NCI-H1105 treated with DMSO at 0.1 percent for 48 hours (cell line): ENCODE measurements at regions not wholly inside any gene's neighbourhood (a gene's known extent, or its start where the extent isn't known, plus 50 kb on each side); places are given as distances from the start of the nearest gene placed in this dataset.

Source experiments
- DNase-seq: peaks from one replicate; lab custom pipeline; 2025; lab: John Stamatoyannopoulos, UW

DNA sequence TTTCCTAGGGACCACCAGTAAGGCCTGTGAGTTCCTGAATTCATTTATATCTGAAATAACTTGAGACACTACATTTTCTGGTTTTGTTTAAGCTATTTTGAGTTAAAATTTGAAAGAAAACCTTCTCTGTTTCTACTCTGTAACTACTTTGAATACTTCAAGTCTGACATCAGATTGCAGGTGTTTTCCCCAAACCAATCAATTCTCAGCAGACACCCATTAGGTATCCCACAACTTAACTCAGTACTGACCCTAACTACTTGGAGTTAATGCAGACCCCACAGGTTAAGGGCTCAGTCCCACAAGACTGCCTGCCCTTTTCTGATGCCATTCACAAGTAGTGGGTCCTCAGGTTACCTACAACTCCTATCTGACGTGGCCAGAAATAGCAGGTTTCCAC, 1100.0 kb upstream of the SLIT2 start:
- DNase-seq: no peak

DNA sequence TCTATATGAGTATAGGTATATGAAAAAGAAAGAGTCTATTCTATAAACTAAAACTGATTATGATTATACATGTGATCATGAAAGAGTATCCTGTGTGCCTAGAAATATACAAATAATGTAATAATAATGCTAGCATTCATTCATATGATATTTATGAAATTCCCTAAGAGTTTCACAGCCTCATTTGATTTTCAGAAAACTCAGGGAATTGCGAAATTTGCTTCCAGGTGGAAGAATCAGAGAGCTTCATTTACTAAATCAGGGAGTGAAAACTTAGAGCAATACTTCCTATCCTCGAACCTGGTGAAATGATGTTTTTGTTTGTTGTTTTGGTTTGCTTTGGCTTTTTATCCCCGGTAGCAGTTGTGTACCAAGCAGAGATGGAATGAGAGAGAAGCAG, 1105.7 kb upstream of the SLIT2 start:
- DNase-seq: no peak

DNA sequence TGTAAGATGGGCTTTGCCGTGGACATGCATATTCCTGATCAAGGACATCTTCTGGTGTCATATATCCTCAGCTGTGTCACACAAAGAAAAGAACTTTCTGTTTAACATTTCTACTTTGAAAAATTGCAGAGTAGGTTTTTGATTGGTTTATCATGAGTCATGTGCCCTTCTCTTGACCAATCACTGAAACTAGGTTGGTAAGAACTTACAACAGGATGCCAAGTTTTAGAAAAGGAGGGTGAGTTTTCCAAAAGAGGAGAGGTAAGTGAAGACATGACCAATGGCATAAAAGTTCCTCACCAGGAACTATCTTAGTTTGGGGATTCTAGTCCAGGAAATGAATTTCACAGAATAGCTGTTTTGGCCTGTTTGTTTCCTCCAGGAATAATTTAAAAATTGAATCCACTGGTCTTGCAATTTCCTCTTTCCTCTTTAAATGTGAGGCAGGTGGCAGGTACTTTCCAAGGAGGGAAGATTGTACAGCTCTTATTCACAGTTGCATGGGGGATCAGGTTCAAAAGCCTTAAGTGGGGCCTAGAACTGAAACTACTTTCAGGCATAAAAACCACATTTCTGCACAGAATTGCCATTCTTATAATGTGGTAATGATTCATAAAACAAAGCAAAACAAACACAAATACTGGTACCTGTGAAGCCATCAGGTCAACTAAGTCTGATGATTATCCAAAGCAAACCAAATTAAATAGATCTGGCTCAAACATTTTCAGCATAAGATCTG, 1114.5 kb upstream of the LCORL start:
- DNase-seq: no peak

DNA sequence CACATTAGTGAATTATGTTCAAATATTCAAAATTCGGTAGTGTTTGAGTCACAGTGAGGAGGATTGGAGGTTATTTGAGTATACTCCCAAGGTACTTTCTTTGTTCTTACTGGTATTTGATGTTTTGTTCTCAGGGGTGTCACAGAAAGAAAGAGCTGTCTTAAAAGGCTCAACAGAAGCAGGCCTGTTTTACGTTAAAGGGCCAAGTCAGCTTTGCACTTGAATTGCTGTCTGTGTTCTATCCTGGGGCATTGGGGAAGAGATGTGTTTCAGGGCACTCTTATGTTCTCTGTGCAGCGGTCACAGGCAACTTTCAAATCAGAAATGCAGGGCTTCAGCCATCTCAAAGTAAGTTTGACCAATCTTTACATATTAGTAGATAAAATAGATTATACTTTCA, 1113.1 kb upstream of the LCORL start:
- DNase-seq: no peak

DNA sequence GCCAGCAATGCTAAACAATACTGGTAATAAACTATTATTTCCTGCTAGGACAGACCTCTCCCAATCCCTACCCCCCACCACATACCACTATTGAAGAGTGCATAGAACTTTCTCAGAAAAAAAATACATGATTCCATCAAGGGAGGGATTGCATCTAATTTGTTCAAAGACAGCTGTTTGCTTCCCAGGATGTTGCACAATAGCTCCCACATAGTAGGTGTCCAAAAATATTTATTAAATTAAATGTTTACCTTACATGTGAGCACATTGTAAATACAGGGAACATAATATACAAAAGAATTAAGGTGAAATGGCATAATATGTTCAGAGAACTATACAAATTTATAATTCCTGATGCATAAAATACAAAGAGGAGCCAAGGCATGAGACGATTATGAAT, 1111.8 kb upstream of the LCORL start:
- no peak for DNase-seq

DNA sequence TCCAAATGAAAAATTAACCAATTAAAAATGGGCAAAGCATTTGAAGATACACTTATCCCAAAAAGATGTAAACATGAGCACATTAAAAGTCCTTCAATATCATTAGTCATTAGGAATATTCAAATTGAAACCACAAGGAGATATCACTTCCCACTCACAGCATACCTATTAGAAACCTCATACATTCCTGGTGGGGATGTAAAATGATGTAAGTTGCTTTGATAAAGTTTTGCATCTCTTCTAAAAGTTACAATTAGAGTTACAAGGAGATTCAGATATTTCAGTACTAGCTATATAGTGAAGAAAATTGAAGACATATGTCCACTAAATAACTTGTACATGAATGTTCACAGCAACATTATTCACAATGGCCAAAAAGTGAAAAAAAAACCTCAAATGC, 1109.3 kb upstream of the LCORL start:
- no peak for DNase-seq

DNA sequence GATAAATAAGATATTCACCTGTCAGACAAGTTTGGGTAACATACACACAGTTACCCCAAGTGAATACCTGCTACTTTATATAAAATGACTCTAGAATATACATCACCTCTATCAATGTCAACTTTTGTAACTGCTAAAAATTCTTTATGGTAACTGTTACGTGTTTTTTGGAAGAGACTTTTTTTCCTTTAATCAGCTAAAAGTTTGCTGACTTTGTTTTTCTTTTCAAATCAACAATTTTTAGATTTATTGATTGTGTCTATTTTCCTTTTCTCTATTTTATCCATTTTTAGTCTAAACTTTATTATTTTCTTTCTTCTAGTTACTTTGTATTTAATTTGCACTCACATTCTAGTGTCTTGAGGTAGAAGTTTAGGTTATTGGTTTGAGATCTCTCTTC, 1106.6 kb upstream of the LCORL start:
- no peak for DNase-seq

DNA sequence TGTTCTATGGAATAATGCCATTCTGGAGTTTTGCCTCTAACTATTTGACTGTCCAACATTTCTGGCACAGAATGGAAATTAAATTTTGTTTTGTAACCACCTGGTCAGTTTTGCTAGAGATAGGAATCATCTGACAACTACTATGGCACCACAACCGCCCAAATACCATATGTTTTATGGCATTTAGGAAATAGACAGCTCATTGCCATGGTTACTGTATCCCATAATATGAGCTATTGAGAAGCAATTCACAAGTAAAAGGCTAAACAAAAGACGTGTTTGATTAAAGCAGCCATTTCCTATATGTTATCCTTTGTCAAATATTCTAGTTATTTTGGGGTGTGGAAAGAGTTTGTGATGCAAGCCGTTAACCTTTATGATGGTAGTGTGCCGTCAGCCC, 1105.3 kb upstream of the LCORL start:
- DNase-seq: no peak

DNA sequence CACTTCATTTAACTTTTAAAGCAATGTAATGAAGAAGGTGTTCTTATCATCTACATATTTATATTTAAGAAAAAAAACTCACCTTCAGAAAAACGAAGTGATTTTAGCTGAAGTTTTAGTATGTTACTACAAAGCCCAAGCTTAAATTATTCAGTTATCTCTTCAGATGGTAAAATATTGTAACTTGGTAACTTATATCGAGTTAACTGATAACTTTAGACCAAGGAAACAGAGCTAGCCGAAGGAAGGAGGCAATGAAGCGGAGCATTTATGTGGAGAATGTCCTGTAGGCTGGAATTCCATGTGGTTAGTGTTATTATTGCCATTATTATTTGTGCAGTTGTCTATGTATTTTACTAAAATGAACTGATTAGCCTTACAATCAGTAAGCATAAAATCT, 1102.1 kb upstream of the LCORL start:
- no peak for DNase-seq

DNA sequence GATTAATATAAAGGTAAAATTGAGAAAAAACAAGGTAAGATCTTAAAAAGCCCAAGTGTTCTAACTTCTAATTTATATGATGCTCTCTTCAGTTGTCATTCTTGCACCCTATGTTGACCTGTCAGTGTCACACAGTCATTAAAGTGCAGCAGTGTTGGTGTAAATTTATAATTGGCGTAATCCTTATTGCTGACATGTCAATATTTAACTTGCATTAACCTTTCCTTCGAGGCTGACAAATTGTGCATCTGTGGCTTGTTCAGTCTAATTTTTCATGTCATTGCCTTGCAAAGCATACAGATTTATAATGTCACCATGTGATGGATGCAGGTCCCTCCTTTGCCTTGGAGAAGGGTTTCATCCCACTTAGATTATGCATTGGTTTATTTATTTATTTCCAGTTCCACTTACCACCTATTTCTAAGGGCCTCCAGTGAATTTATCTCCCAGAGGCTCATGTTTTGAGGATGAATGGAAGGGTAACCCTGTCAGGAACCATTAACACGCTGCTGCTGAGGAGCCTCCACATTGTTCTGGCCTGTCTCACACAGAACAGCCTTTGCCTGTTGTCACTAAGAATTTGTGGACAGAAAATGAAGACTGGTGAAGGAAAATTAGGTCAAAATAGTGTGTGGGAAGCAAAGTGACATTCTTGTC, 1098.5 kb upstream of the LCORL start:
- no peak for DNase-seq

DNA sequence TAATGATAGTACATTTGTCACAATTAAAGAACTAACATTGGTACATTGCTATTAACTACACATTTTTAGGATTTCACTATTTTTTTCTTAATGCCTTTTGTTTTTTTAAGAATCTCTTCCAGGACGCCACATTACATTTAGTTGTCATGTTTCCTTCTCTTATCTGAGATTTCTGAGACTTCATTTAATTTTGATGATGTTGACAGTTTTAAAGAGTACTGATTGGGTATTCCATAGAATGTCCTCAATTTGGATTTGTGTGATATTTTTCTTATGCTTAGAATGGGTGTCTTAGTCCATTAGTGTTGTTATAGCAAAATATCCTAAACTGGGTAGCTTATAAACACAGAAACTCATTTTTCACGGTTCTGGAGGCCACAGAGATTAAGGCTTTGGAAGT, 1095.5 kb upstream of the LCORL start:
- no peak for DNase-seq

DNA sequence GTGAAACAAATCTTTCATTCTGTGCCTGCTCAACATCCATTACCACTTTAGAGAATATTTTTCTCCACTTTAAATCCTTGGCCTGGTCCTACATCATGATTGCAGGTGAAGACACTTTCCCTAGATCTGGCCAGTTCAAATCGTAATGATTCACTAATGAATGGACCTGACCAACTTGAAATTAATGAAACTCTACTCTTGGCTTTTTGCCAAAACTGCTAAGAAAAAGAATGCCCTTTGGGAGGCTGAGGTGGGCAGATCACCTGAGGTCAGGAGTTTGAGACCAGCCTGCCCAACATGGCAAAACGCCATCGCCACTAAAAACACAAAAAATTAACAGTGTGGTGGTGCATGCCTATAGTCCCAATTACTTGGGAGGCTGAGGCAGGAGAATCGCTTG, 1082.6 kb upstream of the LCORL start:
- DNase-seq: no peak

DNA sequence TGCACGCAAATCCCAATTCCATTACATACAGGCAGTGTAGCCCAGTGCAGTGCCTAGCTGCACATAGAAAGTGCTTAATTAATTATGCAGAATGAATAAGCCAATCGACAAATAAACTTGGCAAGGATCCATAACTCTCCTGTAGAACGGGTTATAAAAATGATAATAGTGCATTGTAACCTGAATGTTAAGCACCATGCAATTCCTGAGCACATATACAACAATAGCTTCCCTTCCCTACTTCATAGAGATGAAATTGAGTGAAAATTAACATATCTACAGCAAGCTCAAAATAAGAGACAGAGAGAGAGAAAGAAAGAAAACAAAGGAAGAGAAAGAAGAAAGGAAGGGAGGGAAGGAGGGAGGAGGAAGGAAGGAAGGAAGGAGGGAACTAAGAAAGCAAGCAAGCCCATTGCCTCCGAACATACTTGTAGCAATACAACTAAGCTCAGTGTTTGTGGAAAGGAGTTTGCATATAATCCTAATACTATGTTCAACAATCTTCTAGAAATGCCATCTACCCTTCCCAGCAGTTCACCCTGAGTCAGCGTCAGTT, 1074.0 kb upstream of the LCORL start:
- peak; percentile 0 for DNase-seq

DNA sequence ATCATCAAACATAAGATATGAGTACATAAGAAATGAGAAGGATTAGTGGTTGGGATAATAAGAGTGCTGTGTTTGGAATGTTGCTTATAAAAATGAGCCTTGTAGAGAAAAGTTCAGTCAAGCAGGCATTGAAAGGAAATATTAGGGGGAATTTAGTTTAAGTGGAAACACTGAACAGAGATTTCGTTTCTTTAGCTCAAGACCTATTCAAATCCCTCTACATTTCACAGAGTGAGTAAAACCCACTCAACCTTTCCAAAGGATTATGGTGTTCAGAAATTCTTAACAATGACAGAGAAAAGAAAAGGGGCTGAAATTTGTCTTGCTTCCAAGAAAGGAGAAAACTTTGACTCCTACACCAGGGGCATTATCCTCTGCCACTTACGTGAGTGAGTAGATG, 1072.4 kb upstream of the LCORL start:
- DNase-seq: no peak

DNA sequence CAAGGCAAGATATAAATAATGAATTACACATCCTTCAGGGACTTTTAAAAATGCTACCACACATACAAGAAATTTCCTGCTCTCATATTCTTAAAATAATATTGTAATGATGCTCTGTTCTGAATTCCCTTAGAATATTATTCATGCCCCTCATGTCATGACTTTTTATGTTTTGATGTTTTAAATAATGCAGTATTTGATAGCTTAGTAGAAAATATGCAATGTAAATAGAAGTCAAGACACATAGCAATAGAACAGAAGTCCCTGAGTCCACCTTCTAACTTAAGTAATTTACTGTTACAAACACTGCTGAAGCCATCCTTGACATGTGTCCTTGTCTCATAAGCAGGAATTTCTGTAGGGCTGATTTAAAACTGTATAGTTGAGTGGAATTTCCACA, 1071.2 kb upstream of the LCORL start:
- no peak for DNase-seq

DNA sequence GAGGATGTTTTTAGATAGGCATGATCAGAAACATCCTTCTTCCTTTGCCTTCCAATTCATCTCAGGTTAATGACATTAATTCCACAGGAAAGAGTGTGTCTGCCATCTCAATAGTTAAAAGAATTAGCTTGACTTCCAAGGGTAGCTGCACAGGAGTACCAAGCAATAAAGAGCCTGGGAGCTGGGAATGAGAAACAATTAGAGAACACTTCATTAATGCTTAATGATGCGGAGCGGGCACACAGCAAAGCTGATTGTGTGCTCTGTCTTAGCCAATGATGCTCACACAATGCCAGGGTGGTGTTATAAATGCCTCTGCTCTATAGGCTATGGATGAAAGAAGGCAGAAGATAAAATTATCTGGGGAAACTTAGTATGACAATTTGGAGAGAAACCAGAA, 1052.5 kb upstream of the LCORL start:
- DNase-seq: peak; percentile 10

DNA sequence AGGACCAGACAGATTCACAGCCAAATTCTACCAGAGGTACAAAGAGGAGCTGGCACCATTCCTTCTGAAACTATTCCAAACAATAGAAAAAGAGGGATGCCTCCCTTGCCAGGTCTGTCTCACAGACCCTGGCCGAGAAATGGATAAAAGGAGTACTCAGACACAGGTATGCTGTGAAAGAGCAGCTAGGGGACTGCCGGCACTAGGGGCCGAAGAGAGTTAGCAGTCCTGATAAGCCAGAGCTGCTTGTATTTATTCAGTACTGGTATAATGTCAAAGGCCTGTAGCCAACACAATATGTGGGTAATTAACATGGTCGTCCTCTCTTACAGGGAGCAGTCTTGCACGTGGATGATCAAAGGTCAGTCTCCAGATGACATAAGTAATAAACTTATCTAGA, 1042.1 kb upstream of the LCORL start:
- DNase-seq: no peak

DNA sequence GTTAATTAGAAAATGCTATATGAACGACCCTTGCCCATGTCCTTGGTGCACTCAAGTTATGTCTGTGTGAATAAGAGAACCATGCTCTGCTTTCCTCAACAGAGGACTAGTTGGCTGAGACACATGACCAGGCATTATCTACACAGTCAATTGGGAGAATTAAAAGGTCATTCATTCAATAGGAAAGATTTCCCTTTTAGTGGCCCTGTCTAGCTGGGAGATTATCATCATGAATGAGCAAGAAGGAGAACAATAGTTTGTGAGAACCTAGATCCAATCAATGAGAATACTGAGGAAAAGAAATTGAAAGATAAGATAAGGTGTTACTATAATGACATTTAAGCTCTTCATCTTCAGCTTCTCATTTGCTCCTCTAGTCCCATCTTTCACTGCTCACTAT, 1033.4 kb upstream of the LCORL start:
- no peak for DNase-seq

DNA sequence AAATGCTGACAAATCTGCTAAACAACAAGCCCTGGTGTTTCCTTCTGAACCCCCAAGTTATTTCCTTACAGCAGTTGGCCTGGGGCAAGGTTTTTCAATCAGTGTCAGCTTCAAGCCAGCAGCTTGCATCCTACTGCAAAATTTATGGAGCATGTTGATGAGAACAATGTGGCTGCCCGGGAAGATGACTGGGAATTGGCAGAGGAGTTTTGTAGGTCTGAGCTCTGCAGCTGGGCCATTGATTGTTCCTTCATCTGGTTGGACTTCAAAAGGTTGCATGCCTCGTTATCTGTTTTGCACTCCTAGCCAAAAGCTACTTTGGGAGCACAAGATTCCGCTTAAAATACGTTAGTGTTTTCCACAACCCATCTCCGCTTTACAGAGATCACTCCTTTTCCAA, 1030.3 kb upstream of the LCORL start:
- no peak for DNase-seq

DNA sequence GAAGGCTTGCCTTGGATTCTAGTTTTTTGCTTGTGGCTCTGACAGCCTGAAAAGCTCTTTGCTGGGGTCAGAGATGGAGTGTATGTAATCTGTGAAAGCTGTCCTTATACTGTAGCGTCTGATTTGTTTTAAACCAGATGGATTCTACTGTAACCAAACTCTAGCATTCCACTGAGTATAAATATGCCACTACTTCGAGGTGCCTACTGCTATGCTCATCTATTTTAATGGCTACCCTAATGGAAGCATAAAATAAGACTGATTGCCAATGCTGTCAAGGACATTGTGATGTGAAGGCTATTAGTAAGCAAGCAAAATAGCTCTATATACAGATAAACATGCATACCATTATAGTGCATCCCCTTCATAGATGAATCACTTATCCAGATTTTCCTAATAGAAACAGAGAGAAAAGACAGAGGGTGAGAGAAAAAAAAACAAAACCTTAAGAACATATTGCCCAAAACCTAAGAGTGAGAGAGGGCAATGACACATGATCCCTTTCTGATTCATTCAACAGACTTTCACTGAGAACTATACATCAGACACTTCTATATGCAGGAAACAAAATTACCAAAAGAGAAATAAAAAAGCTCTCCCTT, 1025.8 kb upstream of the LCORL start:
- DNase-seq: no peak

DNA sequence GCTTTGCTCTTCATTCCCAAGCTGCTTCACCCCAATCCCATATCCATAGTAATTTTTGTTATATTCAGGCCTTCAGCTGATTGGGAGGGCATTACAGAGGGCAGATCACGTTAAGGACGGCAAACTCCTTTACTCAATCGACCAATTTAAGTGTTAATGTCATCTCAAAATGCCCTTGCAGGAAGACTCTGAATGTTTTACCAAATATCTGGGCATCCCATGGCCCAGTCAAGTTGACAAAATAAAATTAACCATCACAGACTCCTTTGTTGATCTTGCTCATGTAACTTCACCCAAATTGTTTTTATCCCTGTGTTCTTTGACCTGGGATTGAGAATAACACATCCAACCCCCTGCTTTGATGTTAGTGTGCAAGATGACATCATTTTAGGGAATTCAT, 1018.3 kb upstream of the LCORL start:
- DNase-seq: no peak

DNA sequence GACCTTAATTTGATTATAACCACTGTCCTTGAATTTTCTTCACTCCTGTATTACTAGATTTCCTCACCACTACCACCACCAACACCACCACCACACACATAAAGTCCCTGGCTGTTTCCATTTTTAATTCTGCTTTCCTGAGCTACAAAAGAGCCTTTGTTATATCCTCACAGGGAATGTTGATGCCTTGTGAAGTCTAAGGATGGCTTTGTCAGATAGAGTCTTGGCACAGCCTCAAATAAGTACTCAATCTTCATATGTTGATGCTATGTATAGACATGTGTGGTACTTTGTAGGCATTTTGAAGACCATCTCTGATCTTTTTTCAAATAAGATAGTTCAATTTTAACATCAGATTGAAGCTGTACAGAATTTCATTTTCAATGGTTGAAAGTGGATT, 1016.7 kb upstream of the LCORL start:
- DNase-seq: no peak
